ENCODE measurements at regions not wholly inside any gene's neighbourhood (a gene's known extent, or its start where the extent isn't known, plus 50 kb on each side); places are given as distances from the start of the nearest gene placed in this dataset.

DNA sequence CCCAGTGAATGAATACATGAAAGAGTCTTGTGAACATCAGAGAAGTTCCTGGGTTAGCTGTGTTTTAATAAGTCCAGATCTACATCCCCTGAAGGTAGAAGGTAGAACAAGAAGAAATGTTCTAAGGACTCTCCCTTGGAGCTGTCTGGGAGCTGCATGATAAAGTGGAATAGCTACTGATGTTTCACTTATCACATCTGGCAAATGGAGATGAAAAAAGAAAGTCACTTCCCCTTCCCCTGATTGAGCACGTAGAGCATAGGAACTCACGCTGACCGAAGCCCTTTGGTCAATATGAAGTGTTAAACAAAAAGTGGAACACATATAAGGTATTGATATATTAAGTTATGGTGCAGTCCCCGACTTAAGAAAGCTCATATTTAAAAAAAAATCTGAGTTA lies 53.2 kb upstream of the PARP1 start:
- DNase-seq (ENCODE audit: low spot score), result no peak

DNA sequence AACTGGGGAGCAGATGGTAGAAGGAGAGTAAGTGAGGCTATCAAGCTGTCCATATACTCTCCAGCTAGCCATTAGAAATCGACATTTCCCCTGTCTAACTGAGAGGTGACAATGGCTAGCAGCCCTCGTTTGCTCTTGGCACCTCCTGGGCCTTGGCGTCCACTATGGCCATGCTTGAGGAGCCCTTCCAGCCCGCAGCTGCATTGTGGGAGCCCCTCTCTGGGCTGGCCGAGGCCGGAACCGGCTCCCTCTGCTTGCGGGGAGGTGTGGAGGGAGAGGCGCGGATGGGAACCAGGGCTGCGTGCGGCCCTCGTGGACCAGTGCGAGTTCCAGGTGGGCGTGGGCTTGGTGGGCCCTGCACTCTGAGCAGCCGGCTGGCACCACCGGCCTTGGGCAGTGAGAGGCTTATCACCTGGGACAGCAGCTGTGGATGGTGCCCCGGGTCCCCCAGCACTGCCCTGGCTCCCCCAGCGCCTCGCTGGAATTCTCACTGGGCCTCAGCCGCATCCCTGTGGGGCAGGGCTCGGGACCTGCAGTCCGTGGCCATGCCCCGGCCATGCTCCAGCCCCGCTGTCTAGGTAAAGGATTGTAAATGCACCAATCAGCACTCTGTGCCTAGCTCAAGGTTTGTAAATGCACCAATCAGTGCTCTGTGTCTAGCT lies 56.2 kb upstream of the PARP1 start:
- no peak for DNase-seq (ENCODE audit: low spot score)

DNA sequence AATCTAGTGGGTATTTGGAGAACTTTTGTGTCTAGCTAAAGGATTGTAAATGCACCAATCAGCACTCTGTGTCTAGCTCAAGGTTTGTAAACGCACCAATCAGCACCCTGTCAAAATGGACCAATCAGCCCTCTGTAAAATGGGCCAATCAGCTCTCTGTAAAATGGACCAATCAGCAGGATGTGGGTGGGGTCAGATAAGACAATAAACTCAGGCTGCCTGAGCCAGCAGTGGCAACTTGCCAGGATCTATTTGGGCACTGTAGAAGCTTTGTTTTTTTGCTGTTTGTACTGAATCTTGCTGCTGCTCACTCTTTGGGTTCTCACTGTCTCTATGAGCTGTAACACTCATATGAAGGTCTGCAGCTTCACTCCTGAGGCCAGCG lies 56.7 kb upstream of the PARP1 start:
- peak; percentile 66 for DNase-seq (ENCODE audit: low spot score)

DNA sequence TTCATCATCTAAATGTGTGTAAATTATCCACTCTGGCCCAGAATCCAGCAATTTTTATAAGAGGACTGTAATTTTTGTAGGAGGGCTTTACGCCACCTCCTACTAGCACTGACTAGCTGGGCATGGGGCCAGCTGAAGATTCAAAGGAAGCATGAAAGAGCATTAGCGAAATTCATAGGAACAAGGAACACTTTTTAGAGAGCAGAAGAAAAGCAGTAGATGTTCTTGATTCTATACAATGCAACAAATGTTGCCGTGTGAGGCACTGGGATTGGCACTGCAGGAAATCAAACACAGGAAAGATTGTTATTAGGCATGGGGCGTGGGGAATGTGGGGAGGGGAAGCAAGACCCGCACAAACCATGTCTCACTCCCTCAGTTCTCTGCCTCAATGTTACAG lies 58.4 kb upstream of the PARP1 start:
- DNase-seq (ENCODE audit: low spot score), result peak; percentile 35

DNA sequence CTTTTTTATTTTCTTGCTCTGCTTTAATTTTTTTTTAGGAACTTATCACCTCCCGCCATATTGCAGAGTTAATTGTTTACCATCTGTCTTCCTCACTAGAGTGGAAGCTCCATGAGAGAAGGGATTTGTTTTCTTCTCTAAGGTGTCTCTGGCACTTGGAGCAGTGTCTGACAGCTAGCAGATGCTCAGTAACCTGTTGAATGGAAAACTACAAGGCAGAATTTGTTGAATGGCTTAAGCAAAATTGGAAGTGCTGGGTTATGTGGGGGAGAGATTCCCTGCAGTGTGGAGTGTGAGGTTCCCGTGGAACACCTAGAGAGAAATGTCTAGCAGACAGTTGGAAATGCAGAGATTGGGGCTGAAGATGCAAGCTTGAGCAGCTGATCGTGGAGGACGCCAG lies 59.5 kb upstream of the PARP1 start:
- no peak for DNase-seq (ENCODE audit: low spot score)

DNA sequence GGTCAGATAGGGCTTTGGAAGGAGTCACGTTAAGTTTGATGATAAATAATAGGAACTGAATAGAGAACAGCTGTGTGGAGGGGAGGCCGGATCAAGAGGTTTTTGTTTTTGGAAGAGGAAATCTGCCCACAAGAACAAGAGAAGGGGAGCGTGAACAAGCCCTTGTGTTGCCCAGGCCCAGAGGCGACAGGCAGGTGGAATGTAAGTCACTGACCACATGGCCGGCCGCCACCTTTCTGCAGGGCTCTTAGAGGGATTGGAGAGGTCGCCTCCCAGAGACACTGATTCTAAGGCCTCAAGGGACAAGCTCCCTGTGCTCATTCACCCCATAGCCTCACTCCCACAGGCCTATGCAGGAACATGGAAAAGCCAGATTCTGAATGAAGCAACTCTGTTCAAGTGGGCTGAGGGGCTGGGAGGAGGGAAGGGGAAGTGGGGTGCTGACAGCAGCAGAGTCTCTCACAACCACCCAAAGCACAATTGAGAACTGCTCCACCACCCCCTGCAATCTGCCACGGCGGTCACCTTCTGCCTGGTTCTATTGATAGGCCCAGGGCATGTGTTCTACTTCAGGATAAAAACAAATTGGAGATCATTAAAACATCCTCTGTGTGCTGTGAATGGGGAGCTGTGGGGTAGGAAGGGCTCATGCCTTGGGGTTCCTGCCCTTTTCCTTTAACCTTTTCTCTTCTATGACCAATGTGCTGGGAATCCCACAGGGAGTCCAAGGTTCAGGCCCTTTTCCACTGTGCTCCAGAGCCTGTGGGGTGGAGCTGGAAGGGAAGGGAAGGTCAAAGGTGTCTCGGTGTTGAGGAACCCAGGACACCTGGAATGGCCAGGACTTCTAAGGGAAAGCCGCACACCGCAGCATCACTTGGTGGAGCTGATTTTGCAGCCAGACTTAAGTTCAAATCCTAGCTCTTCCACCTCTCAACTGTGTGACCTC lies 63.3 kb upstream of the PARP1 start:
- peak; percentile 67 for DNase-seq (ENCODE audit: low spot score)

DNA sequence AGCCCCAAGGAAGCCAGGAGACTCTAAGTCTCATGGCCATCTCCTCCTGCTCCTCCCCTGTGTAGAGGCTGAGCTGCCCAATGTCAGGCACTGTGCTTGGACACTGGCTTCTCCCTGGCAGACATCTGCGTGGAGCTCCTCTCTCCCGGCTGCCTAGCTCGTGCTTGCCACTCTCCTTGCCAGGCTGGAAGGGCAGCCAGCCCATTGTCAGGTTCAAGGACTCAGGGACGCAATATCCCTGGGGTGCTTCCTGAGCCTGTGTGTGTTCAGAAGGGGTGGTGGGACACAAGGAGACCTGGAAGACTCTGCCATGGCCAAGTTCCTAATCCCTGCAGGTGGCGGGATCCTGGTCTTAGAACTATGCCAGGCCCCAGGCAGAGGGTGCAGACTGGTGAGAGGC lies 65.4 kb upstream of the PARP1 start:
- no peak for DNase-seq (ENCODE audit: low spot score)

DNA sequence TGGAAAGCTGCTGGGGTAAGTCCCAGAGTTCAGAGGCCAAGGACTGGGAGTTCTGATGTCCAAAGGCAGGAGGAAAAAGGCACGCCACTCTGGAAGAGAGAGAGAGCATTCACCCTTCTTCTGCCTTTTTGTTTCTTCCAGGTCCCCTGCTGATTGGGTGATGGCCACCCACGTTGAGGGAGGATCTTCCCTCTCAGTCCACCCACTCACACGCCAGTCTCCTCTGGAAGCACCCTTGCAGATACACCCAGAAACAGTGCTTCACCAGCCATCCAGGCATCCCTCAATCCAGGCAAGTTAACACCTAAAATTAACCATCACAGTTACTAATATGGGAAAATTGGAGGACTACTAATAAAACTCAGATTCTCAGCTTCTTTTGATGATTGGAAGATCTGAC lies 66.1 kb upstream of the PARP1 start:
- DNase-seq (ENCODE audit: low spot score), result no peak

DNA sequence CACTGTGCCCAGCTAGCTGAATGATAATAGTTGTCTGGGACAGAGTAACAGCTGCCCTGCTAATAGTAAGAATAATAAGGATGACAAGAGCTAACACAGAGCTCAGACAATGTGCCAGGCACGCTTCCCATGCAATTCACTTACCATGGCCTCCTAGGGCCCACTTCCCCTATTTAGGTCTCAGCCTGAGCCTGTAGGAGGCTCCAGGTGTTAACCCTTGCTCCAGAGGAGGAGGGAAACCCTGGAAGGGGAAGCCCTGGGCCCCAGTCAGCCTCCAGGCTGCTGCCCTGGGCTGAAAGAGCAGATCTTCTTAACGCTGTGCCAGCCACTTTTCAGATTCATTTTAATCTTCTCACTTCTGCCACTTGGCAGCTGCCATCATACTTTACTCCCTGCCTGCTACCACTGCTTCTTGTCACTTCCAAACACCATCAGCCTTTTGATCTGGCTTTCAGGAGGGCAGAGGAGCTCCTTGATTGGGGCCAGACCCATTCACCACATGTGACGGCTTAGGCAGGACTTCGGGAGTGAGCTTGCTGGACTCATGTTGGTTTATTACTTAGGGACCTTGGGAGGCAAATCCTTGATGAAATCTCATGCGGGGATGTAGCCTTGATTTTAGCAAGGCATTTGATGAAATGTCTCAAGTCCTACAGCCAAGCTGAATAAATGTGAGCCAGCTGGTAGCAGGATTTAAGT lies 66.7 kb upstream of the PARP1 start:
- DNase-seq (ENCODE audit: low spot score), result no peak

DNA sequence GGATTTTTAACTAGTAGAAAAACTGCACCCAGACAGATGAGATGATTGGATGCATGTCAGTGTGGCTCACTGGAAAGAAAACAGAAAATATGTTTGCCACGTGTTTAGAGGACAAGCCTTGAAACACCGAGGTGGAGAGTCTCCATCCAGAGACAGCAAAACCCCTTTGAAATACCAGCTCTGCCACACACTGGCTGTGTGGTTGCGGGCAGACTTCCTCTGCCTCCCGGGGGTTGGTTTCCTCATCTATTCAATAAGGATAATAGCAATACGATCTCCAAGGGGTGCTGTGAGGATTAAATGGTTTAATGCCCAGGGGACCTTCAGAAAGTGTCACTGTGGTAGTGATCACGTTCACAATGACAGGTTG lies 67.2 kb upstream of the PARP1 start:
- no peak for DNase-seq (ENCODE audit: low spot score)

DNA sequence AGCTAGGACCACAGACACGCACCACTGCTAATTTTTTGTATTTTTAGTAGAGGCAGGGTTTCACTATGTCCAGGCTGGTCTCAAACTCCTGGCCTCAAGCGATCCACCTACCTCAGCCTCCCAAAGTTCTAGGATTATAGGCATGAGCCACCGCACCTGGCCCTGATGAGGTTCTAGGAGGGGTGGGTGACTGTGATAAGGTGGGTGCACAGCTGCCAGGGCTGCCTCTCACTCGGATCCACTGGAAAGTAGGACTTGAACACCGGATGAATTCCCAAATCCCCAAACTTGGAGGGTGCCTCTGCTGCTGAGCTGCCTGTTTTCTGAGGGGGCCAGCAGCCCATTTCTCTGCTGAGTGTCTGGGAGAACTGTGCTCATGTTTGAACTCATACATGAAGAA lies 68.2 kb upstream of the PARP1 start:
- no peak for DNase-seq (ENCODE audit: low spot score)

DNA sequence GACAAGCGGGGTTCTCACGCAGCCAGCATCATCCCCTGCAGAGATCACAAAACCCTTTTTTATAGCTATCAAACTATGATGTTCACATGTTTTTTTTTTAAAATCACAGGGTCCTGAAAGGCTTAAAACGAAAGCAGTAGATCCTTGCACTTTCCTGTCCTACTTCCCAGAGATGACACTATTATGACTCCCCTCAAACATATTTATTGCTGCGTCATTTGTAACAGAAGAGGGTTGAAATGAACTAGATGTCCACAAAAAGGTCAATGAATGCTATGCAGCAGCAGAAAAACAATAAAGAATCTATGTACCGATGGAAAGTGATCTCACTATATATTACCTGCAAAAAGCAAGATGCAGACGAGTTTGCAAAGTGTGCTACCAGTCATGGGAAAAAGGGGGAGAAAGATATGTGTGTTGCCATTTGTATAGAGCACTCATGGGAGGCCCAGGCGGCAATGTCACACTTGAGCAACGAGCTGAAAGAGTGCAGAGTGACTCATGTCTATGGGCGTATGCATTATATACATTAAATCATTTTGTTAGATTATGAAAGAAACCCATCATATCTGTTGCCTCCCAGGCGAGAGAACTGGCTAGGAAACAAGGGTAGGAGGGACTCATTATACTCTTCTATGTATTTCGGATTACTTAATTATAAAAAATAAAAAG lies 68.9 kb upstream of the PARP1 start:
- DNase-seq (ENCODE audit: low spot score), result no peak

DNA sequence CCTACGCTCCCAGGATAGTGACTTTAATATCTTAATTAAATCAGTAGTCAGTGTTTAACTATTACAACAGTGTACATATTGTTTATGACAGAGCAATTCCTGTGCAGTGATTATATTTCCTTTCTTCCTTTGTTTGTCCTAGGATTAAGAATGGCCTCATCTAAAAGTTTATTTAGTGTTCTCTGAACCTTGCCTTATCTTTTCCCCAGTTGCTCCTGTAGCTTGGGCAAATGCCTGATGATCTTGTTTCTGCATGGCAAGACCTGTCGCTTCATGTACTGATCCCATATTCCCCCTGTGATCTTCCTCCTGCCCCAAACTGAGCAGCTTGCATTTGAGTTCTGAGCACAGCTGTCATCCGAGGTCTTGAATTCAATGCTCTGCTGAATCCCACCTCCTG lies 69.1 kb upstream of the STUM start:
- DNase-seq (ENCODE audit: low spot score), result no peak

DNA sequence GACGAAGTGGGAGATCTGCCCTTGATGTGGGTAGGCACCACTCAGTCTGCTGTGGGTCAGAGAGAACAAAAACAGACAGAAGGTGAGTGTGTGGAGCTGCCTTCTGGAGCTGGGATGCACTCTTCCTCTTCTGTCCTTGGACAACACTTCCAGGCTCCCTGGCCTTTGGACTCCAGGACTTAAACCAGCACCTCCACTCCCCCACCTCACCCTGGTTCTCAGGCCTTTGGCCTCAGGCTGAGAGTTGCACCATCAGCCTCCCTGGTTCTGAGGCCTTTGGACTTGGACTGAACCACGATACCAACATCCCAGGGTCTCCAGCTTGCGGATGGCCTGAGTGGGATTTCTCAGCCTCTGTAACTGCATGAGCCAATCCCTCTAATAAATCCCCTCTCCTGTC lies 68.1 kb upstream of the STUM start:
- DNase-seq (ENCODE audit: low spot score), result no peak

DNA sequence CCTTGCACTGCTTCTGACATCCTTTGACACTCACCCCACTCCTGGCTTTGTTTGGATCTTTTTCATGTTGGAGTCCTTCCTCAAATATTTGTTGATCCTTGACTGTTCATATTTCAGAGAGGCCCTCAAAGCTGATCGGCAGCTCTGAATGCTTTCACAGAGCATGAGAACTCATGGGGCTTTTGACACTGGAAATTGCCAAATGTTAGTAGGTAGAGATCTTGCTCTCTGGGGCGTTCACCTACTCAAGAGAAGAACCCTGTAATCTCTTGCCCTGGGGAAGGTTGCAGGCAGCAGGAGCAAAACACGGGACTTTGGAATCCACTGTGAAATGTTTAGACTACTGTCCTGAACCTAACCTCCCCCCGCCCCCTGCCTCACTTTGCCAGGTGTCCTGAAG lies 67.4 kb upstream of the STUM start:
- no peak for DNase-seq (ENCODE audit: low spot score)

DNA sequence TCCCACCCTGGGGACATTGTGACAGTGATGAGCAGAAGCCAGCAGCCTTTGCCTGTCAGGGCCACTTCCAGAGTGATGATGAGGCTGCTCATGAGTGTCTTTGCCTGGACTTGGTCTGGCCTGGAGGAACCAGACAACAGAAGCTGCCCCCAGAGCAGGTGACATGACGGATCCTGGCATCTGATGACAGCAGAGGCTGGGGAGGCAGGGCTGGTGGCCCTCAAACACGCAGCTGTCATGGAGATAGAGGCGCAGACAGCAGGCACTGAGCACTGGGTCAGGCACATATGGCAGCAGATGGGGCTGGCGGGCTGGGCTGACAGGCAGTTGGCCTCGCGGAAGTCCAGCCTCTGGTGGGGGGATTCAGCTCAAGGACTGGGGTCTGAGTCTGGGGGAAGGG lies 66.4 kb upstream of the STUM start:
- DNase-seq (ENCODE audit: low spot score), result no peak

DNA sequence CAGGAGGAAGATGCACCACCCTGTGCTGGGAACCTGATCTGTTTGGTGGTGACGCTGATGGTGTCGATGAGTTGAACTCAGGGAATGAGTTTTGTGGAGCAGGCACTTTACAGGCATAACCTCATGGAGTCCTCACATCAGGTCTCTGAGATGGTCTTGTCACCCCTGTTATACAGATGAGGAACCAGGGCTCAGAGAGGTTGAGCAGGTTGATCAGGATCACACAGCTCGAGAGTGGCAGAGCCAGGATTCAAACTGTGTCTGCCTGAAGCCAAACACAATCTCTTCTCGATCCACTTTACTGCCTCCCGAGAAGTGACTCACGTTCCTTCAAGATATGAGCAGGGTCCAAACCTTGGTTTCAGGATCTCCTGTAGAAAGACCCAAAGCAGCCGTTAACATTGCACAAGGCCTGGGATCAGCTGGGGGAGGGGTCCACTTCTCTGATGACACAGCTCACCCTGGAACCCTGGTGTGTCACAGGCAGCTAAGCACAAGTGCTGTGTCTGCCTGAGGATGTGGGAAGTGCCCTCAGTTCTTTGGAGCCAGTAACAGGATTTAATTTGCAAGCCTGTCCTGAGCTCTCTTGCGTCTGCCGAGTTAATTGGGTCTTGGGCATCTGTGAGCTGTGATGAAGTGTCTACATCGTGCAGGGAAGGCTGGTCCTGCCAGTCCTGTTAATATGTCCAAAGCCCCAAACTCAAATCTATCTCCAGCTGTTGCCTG lies 65.4 kb upstream of the STUM start:
- no peak for DNase-seq (ENCODE audit: low spot score)

DNA sequence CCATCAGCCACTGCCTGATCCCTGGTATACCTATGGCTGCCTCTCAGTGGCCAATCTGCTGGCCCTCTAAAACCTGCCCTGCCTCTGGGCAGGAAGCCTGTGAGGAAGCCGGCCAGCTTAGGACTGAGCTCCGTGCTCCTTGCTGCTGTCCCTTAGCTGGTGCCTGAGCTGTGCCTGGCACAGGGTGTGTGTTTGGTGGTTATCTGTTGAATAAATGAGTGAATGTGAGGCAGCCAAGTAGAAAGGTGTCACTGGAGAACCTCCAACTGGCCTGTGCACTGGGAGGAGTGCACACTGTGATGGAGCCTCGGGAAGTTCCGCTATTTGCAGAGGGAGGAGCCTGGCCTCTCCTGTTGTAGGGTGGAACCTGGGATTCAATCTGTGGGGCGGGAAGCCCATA lies 63.4 kb upstream of the STUM start:
- DNase-seq (ENCODE audit: low spot score), result no peak

DNA sequence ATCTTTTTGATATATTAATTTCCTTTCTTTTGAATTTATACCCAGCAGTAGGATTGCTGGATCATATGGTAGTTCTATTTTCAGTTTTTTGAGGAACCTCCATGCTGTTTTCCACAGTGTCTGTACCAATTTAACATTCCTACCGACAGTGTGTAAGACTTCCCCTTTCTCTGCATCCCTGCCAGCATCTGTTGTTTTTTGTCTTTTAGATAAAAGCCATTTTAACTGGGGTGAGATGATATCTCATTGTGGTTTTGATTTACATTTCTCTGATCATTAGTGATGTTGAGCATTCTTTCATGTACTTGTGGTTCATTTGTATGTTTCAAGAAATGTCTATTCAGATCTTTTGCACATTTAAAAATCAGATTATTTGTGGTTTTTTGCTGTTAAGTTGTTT lies 62.4 kb upstream of the STUM start:
- no peak for DNase-seq (ENCODE audit: low spot score)

DNA sequence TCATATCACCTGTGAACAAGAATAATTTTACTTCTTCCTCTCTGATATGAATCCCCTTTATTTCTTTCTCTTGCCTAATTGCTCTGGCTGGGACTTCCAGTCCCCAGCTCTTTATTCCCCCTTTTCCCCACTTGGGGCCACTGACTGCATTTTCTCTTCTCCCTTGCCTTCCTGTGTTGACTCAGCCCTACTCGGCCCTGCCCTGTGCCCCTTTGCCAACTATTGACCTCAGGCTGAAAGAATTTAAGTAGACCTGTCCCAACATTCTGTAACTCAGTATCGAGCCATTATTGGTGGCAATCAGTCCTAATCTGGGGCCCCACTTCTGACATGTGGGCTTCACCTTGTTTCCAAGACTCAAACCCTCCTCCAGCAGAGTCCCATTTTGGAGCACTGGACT lies 60.6 kb upstream of the STUM start:
- DNase-seq (ENCODE audit: low spot score), result no peak

DNA sequence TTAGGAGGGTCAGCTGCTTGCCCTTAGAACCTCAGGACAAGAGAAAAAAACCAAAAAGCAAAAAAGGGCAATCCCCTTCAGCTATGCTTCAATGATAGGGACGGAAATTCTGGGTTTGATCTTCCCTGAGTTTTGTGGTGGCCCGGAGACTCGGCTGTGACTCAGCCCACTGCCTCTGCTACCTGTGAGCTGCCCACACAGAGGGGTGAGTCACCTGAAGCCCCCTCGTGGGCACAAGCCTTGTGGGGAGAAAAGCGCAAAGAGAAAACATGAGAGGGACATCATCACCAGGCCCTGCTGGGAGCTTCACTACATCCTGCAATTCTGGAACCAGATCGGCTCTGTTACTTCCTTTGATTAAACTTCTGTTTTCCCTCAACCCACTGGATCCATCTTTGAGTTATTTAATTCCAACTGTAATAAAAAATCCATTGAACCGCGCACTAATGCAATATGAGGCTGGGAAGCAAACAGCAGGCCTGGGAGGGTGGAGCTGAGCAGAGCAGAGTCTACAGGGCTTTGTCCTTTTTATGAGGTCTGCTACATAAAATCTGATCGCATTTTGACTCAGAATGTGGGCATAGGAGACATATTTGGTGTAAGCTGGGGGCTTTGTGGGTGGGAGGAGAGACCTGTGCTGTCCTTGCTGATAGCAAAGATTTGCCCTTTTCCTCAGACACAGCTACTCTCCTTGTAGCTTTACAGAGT lies 58.7 kb upstream of the STUM start:
- no peak for DNase-seq (ENCODE audit: low spot score)
